MM.1S (cell line): ENCODE measurements at regions not wholly inside any gene's neighbourhood (a gene's known extent, or its start where the extent isn't known, plus 50 kb on each side); places are given as distances from the start of the nearest gene placed in this dataset.

ENCODE experiments used
- DNase-seq: peaks from one replicate; pipeline ENCODE4 v3.0.0-alpha.2; 2015
- H2AFZ ChIP-seq: fragments of 300-600 bp; sonication (generic); 2 replicates; pipeline ENCODE4 v1.6.0; 2016; ENCODE audit warnings: antibody characterized with exemption, low read length
- H3F3A ChIP-seq: fragments of 300-600 bp; sonication (generic); 2 replicates; pipeline ENCODE4 v1.6.1; 2016; ENCODE audit warnings: mild to moderate bottlenecking, antibody characterized with exemption, low read length, moderate library complexity, mixed read lengths; ENCODE audit not compliant: insufficient read depth
- H3K27ac ChIP-seq: fragments of 300-600 bp; sonication (generic); 2 replicates; pipeline ENCODE4 v1.5.1; 2016; ENCODE audit warnings: mild to moderate bottlenecking, low read length
- H3K27me3 ChIP-seq: fragments of 300-600 bp; sonication (generic); replicated peaks from 2 replicates; pipeline ENCODE4 v1.6.0; 2016; ENCODE audit warnings: low read length; ENCODE audit not compliant: insufficient read depth
- H3K36me3 ChIP-seq: fragments of 300-600 bp; sonication (generic); replicated peaks from 2 replicates; pipeline ENCODE4 v1.6.1; 2016; ENCODE audit warnings: mild to moderate bottlenecking, low read length, mixed read lengths; ENCODE audit not compliant: insufficient read depth
- H3K4me1 ChIP-seq: fragments of 300-600 bp; sonication (generic); 2 replicates; pipeline ENCODE4 v1.6.1; 2016; ENCODE audit warnings: low read length, mixed read lengths
- H3K4me2 ChIP-seq: fragments of 300-600 bp; sonication (generic); 2 replicates; pipeline ENCODE4 v1.6.0; 2016; ENCODE audit warnings: low read depth, low read length
- H3K4me3 ChIP-seq: fragments of 300-600 bp; sonication (generic); 2 replicates; pipeline ENCODE4 v1.5.1; 2016; ENCODE audit warnings: low read length, mixed read lengths
- H3K79me2 ChIP-seq: fragments of 300-600 bp; sonication (generic); 2 replicates; pipeline ENCODE4 v1.6.1; 2016; ENCODE audit warnings: mixed run types, low read length, mixed read lengths
- H3K9ac ChIP-seq: fragments of 300-600 bp; sonication (generic); 2 replicates; pipeline ENCODE4 v1.6.1; 2016; ENCODE audit warnings: low read length, mixed read lengths
- H3K9me2 ChIP-seq: fragments of 300-600 bp; sonication (generic); replicated peaks from 2 replicates; pipeline ENCODE4 v1.6.1; 2016; ENCODE audit warnings: mild to moderate bottlenecking, low read length, mixed read lengths; ENCODE audit not compliant: insufficient read depth
- H3K9me3 ChIP-seq: fragments of 300-600 bp; sonication (generic); replicated peaks from 2 replicates; pipeline ENCODE4 v1.6.1; 2016; ENCODE audit warnings: mild to moderate bottlenecking, low read length, mixed read lengths; ENCODE audit not compliant: insufficient read depth
- H4K20me1 ChIP-seq: fragments of 300-600 bp; sonication (generic); 2 replicates; pipeline ENCODE4 v1.6.1; 2016; ENCODE audit warnings: mild to moderate bottlenecking, low read length, moderate library complexity, mixed read lengths; ENCODE audit not compliant: insufficient read depth
- CTCF ChIP-seq: fragments of 300-600 bp; sonication (generic); IDR thresholded peaks from 2 replicates; pipeline ENCODE4 v1.5.1; 2016; ENCODE audit warnings: antibody characterized with exemption, low read length, mixed read lengths
- EZH2 ChIP-seq: fragments of 300-600 bp; sonication (generic); optimal IDR thresholded peaks from 2 replicates; pipeline ENCODE3; 2017; ENCODE audit warnings: low read depth, mild to moderate bottlenecking, antibody characterized with exemption, low read length, mixed read lengths
- EZH2phosphoT487 ChIP-seq: fragments of 300-600 bp; sonication (generic); IDR thresholded peaks from 2 replicates; pipeline ENCODE4 v1.6.1; 2018; ENCODE audit warnings: antibody characterized with exemption, low read length

- no peak for DNase-seq
- Histone ChIP-seq H3K36me3 (no peaks in the 10 kb centered on the region), H3K4me3 (no peak overlapping the region), H3K27ac (no peak overlapping the region), H4K20me1 (no peaks in the 10 kb centered on the region), H3K9ac (no peak overlapping the region), H3F3A (no peaks in the 10 kb centered on the region), H3K9me3 (no peaks in the 10 kb centered on the region), H3K9me2 (no peaks in the 10 kb centered on the region), H3K27me3 (no peaks in the 10 kb centered on the region), H2AFZ (no peak overlapping the region), H3K4me1 (no peaks in the 10 kb centered on the region), H3K79me2 (no peaks in the 10 kb centered on the region), H3K4me2 (no peak overlapping the region)
- no peak for TF ChIP-seq EZH2phosphoT487
- no peak for TF ChIP-seq CTCF
- TF ChIP-seq EZH2 = no peak
These were observed 650.5 kb upstream of the KLHL29 start for GRCh38 chr2:22734373-22735045.

GRCh38 chr2:22737144-22737543, 647.8 kb upstream of the KLHL29 start:
- H4K20me1 ChIP-seq = no peaks in the 10 kb centered on the region
- no peaks in the 10 kb centered on the region for H3K4me1 ChIP-seq
- no peaks in the 10 kb centered on the region for H3F3A ChIP-seq
- no peaks in the 10 kb centered on the region for H3K27me3 ChIP-seq
- H3K36me3 ChIP-seq = no peaks in the 10 kb centered on the region
- H2AFZ ChIP-seq = no peak overlapping the region
- no peak overlapping the region for H3K4me3 ChIP-seq
- TF ChIP-seq CTCF (no peak), EZH2 (no peak), EZH2phosphoT487 (no peak)
- no peaks in the 10 kb centered on the region for H3K79me2 ChIP-seq
- DNase-seq = no peak
- H3K27ac ChIP-seq = no peak overlapping the region
- H3K9me2 ChIP-seq = no peaks in the 10 kb centered on the region
- H3K9ac ChIP-seq = no peak overlapping the region
- no peaks in the 10 kb centered on the region for H3K9me3 ChIP-seq
- H3K4me2 ChIP-seq = no peak overlapping the region

- H3K9me3 ChIP-seq = no peaks in the 10 kb centered on the region
These were observed 643.8 kb upstream of the KLHL29 start for GRCh38 chr2:22741216-22741615.

More at GRCh38 chr2:22741216-22741615, 643.8 kb upstream of the KLHL29 start:
- Histone ChIP-seq H3K27ac (no peak overlapping the region), H3F3A (no peaks in the 10 kb centered on the region), H3K36me3 (no peaks in the 10 kb centered on the region), H2AFZ (no peak overlapping the region), H3K4me2 (no peak overlapping the region), H3K27me3 (no peaks in the 10 kb centered on the region), H4K20me1 (no peaks in the 10 kb centered on the region), H3K9me2 (no peaks in the 10 kb centered on the region), H3K79me2 (no peaks in the 10 kb centered on the region), H3K9ac (no peak overlapping the region), H3K4me1 (no peaks in the 10 kb centered on the region), H3K4me3 (no peak overlapping the region)
- TF ChIP-seq EZH2 (no peak), EZH2phosphoT487 (no peak), CTCF (no peak)
- no peak for DNase-seq
